Neural cell (in vitro differentiated cells): ENCODE measurements at regions not wholly inside any gene's neighbourhood (a gene's known extent, or its start where the extent isn't known, plus 50 kb on each side); places are given as distances from the start of the nearest gene placed in this dataset.
"Not testable (repeated sequence)": the region's sequence is repeated elsewhere in the genome, so short reads cannot be mapped to it uniquely, and the experiment has no call there.

Experiments used
- H2AFZ ChIP-seq: fragments of 200-600, 300-800 bp; sonication (generic), shearing (Covaris generic); 2 replicates; pipeline ENCODE4 v1.6.0; 2014; ENCODE audit warnings: low read depth, mild to moderate bottlenecking, antibody characterized with exemption, low read length, moderate library complexity
- H3F3A ChIP-seq: fragments of 200-600 bp; shearing (Covaris generic); 2 replicates; pipeline ENCODE4 v1.6.1; 2016; ENCODE audit warnings: mild to moderate bottlenecking, moderate library complexity, mixed read lengths, antibody characterized with exemption, low read length; ENCODE audit not compliant: insufficient read depth, poor library complexity, severe bottlenecking
- H3K27ac ChIP-seq: fragments of 200-600, 300-800 bp; sonication (generic), shearing (Covaris generic); 2 replicates; pipeline ENCODE4 v1.5.1; 2014; ENCODE audit warnings: mild to moderate bottlenecking, low read length, moderate library complexity
- H3K27me3 ChIP-seq: fragments of 300-800, 200-600 bp; sonication (generic), shearing (Covaris generic); 2 replicates; pipeline ENCODE4 v1.6.0; 2014; ENCODE audit warnings: mild to moderate bottlenecking, low read depth, low read length, moderate library complexity; ENCODE audit not compliant: insufficient read depth
- H3K36me3 ChIP-seq: fragments of 300-800, 200-600 bp; sonication (generic), shearing (Covaris generic); 2 replicates; pipeline ENCODE4 v1.5.1; 2014; ENCODE audit warnings: mild to moderate bottlenecking, antibody characterized with exemption, low read length, moderate library complexity; ENCODE audit not compliant: insufficient read depth
- H3K4me2 ChIP-seq: fragments of 300-800, 200-600 bp; sonication (generic), shearing (Covaris generic); 2 replicates; pipeline ENCODE4 v1.6.0; 2014; ENCODE audit warnings: mild to moderate bottlenecking, low read length
- H3K4me3 ChIP-seq: fragments of 300-800, 200-600 bp; sonication (generic), shearing (Covaris generic); 2 replicates; pipeline ENCODE4 v1.5.1; 2014; ENCODE audit warnings: mild to moderate bottlenecking, low read length, moderate library complexity
- H3K79me2 ChIP-seq: fragments of 200-600 bp; shearing (Covaris generic); replicated peaks from 2 replicates; pipeline ENCODE4 v1.6.0; 2014; ENCODE audit warnings: mild to moderate bottlenecking, low read length, moderate library complexity; ENCODE audit not compliant: insufficient read depth
- H3K9ac ChIP-seq: fragments of 300-800, 200-600 bp; sonication (generic), shearing (Covaris generic); 2 replicates; pipeline ENCODE4 v1.6.1; 2016; ENCODE audit warnings: mild to moderate bottlenecking, low read length, mixed read lengths
- H3K9me2 ChIP-seq: fragments of 200-600 bp; shearing (Covaris generic); 2 replicates; pipeline ENCODE4 v1.6.1; 2016; ENCODE audit warnings: mild to moderate bottlenecking, low read length, mixed read lengths; ENCODE audit not compliant: insufficient read depth
- H3K9me3 ChIP-seq: fragments of 200-600, 300-800 bp; sonication (generic), shearing (Covaris generic); 2 replicates; pipeline ENCODE4 v1.6.1; 2016; ENCODE audit warnings: mild to moderate bottlenecking, mixed run types, low read length, moderate library complexity, mixed read lengths
- H4K20me1 ChIP-seq: fragments of 200-600 bp; shearing (Covaris generic); 2 replicates; pipeline ENCODE4 v1.6.1; 2016; ENCODE audit warnings: mild to moderate bottlenecking, mixed run types; ENCODE audit not compliant: insufficient read depth
- CTCF ChIP-seq: fragments of 450-650 bp; IDR thresholded peaks from 2 replicates; pipeline ENCODE4 v1.5.1; 2014; ENCODE audit warnings: antibody characterized with exemption, mild to moderate bottlenecking, moderate library complexity; ENCODE audit not compliant: poor library complexity, severe bottlenecking
- EP300 ChIP-seq: fragments of 450-650 bp; conservative IDR thresholded peaks from 2 replicates; pipeline ENCODE4 v1.6.1; 2014; ENCODE audit warnings: antibody characterized with exemption, mild to moderate bottlenecking, moderate library complexity; ENCODE audit not compliant: poor library complexity, severe bottlenecking
- EZH2 ChIP-seq: fragments of 200-600, 300-800 bp; shearing (Covaris generic), sonication (generic); IDR thresholded peaks from 2 replicates; pipeline ENCODE4 v1.6.1; 2014; ENCODE audit warnings: antibody characterized with exemption, low read length, borderline replicate concordance, mild to moderate bottlenecking; ENCODE audit not compliant: insufficient read depth, poor library complexity, severe bottlenecking
- MXI1 ChIP-seq: fragments of 450-650 bp; conservative IDR thresholded peaks from 2 replicates; pipeline ENCODE4 v1.6.1; 2014; ENCODE audit warnings: antibody characterized with exemption, mild to moderate bottlenecking; ENCODE audit not compliant: poor library complexity, severe bottlenecking
- POLR2AphosphoS5 ChIP-seq: IDR thresholded peaks from 2 replicates; pipeline ENCODE4 v1.6.1; 2012
- RAD21 ChIP-seq: fragments of 450-650 bp; conservative IDR thresholded peaks from 2 replicates; pipeline ENCODE4 v1.6.1; 2014; ENCODE audit warnings: antibody characterized with exemption, mild to moderate bottlenecking, moderate library complexity
- REST ChIP-seq: IDR thresholded peaks from 2 replicates; pipeline ENCODE4 v1.6.1; 2012; ENCODE audit warnings: borderline replicate concordance
- SMC3 ChIP-seq: fragments of 450-650 bp; conservative IDR thresholded peaks from 2 replicates; pipeline ENCODE4 v1.6.1; 2014; ENCODE audit warnings: antibody characterized with exemption, mild to moderate bottlenecking, moderate library complexity; ENCODE audit not compliant: poor library complexity
- TAF1 ChIP-seq: IDR thresholded peaks from 2 replicates; pipeline ENCODE4 v1.6.1; 2012; ENCODE audit warnings: low read depth

GRCh38 chr21:38119793-38120192 is 137.0 kb upstream of the KCNJ15 start:
- H3K9me2 ChIP-seq, result no peaks in the 10 kb centered on the region
- no peaks in the 10 kb centered on the region for H3K27me3 ChIP-seq
- H3K4me2 ChIP-seq, result no peak overlapping the region
- no peaks in the 10 kb centered on the region for H3K9me3 ChIP-seq
- no peak overlapping the region for H3K9ac ChIP-seq
- H2AFZ ChIP-seq, result no peak overlapping the region
- no peak overlapping the region for H3K4me3 ChIP-seq
- no peaks in the 10 kb centered on the region for H3F3A ChIP-seq
- H4K20me1 ChIP-seq, result no peaks in the 10 kb centered on the region
- no peaks in the 10 kb centered on the region for H3K79me2 ChIP-seq
- no peaks in the 10 kb centered on the region for H3K36me3 ChIP-seq
- TF ChIP-seq SMC3, result no peak
- no peak for TF ChIP-seq CTCF
- no peak for TF ChIP-seq EZH2
- TF ChIP-seq TAF1, result no peak
- TF ChIP-seq REST, result no peak
- TF ChIP-seq RAD21, result no peak
- no peak for TF ChIP-seq POLR2AphosphoS5
- no peak for TF ChIP-seq EP300
- no peak for TF ChIP-seq MXI1
- no peak overlapping the region for H3K27ac ChIP-seq

- H3K9me3 ChIP-seq, H3K27ac ChIP-seq, H3K36me3 ChIP-seq, H3K79me2 ChIP-seq, H3K4me3 ChIP-seq, H2AFZ ChIP-seq, H3K9ac ChIP-seq, H3K9me2 ChIP-seq, H3K27me3 ChIP-seq, H3K4me2 ChIP-seq, H4K20me1 ChIP-seq, H3F3A ChIP-seq: not testable (repeated sequence)
Measured at GRCh38 chr21:38120679-38120983, 136.2 kb upstream of the KCNJ15 start.

GRCh38 chr21:38120984-38121855 is 135.6 kb upstream of the KCNJ15 start:
- TF ChIP-seq MXI1 (no peak), EP300 (no peak), EZH2 (no peak), POLR2AphosphoS5 (no peak), RAD21 (no peak), CTCF (no peak), SMC3 (no peak), REST (no peak), TAF1 (no peak)
- H2AFZ ChIP-seq, result no peak overlapping the region

More at GRCh38 chr21:38120984-38121855, 135.6 kb upstream of the KCNJ15 start:
- Histone ChIP-seq H3K4me2 (no peak overlapping the region), H3K36me3 (no peaks in the 10 kb centered on the region), H3K79me2 (no peaks in the 10 kb centered on the region), H3K4me3 (no peak overlapping the region), H3K27ac (no peak overlapping the region), H3F3A (no peaks in the 10 kb centered on the region), H3K9me3 (no peaks in the 10 kb centered on the region), H3K9me2 (no peaks in the 10 kb centered on the region), H3K9ac (no peak overlapping the region), H4K20me1 (no peaks in the 10 kb centered on the region), H3K27me3 (no peaks in the 10 kb centered on the region)
